PC-9 (cell line): ENCODE measurements at regions not wholly inside any gene's neighbourhood (a gene's known extent, or its start where the extent isn't known, plus 50 kb on each side); places are given as distances from the start of the nearest gene placed in this dataset.
"Not testable (repeated sequence)": the region's sequence is repeated elsewhere in the genome, so short reads cannot be mapped to it uniquely, and the experiment has no call there.

Experiments used
- CTCF ChIP-seq: fragments of 200-600 bp; sonication (generic); conservative IDR thresholded peaks from 2 replicates; pipeline ENCODE4 v1.6.1; 2017; ENCODE audit warnings: mixed run types, antibody characterized with exemption, mild to moderate bottlenecking, moderate library complexity
- EZH2 ChIP-seq: fragments of 200-600 bp; sonication (generic); IDR thresholded peaks from 2 replicates; pipeline ENCODE4 v1.8.0; 2017; ENCODE audit warnings: antibody characterized with exemption, low read depth

GRCh38 chr7:103211049-103211448 lies 62.1 kb upstream of the NAPEPLD start:
- TF ChIP-seq CTCF, EZH2: not testable (repeated sequence)
